A549 (cell line): ENCODE measurements at regions not wholly inside any gene's neighbourhood (a gene's known extent, or its start where the extent isn't known, plus 50 kb on each side); places are given as distances from the start of the nearest gene placed in this dataset.

ENCODE experiments used
- ATAC-seq, 2 experiments: fragments of 200-7000 bp in 1 of 2; fragments of >200 bp in 1 of 2; cut with Nextera tagmentation in 1 of 2; cut with Tn5 transposase in 1 of 2; 3 replicates each; pipeline versions ENCODE4 v1.8.0 to v1.9.1; 2018 to 2020; ENCODE audit warnings: mild to moderate bottlenecking in 1 of 2, moderate library complexity in 1 of 2
- CTCF ChIA-PET: fragments of 300-600 bp; sonication (Branson Sonifier 250); formaldehyde crosslinking; extraction: SDS; loops from one replicate; lab custom pipeline; 2021; ENCODE audit warnings: antibody characterized with exemption, inconsistent platforms; lab: Yijun Ruan, JAX
- POLR2A ChIA-PET: fragments of 350-600 bp; formaldehyde crosslinking; extraction: SDS; loops from one replicate; lab custom pipeline; 2021; ENCODE audit warnings: antibody characterized with exemption, inconsistent platforms; lab: Yijun Ruan, JAX
- DNase-seq, 2 experiments: peaks; one replicate each; pipeline versions ENCODE4 v3.0.0 to v3.0.0-alpha.2; 2011 to 2016; ENCODE audit warnings: low read depth in 1 of 2, low spot score in 1 of 2
- FAIRE-seq: peaks from 2 replicates; lab custom pipeline; 2011; peaks lifted over from hg19 to GRCh38; lab: Jason Lieb, UNC
- H3K27ac ChIP-seq, 2 experiments: fragments of >200 bp; sonication (Bioruptor Twin); formaldehyde crosslinking; 3 replicates each; pipeline ENCODE4 v1.5.1; 2016 to 2017
- H3K4me1 ChIP-seq: fragments of >200 bp; sonication (Bioruptor Twin); formaldehyde crosslinking; 3 replicates; pipeline ENCODE4 v1.6.1; 2016
- H3K4me2 ChIP-seq: fragments of >200 bp; sonication (Bioruptor Twin); formaldehyde crosslinking; 3 replicates; pipeline ENCODE4 v1.6.1; 2016
- H3K4me3 ChIP-seq: fragments of >200 bp; sonication (Bioruptor Twin); formaldehyde crosslinking; 3 replicates; pipeline ENCODE4 v1.5.1; 2016
- H3K9me3 ChIP-seq: fragments of >200 bp; sonication (Bioruptor Twin); formaldehyde crosslinking; 3 replicates; pipeline ENCODE4 v1.6.1; 2016
- BCL3 ChIP-seq: fragments of >200 bp; sonication (Bioruptor Twin); formaldehyde crosslinking; IDR thresholded peaks from 3 replicates; pipeline ENCODE4 v1.6.1; 2016
- BHLHE40 ChIP-seq: IDR thresholded peaks from 2 replicates; pipeline ENCODE4 v1.6.1; 2012; ENCODE audit warnings: low read depth, low read length, inconsistent platforms
- CHD4 ChIP-seq: fragments of 200-600 bp; sonication (generic); IDR thresholded peaks from 2 replicates; pipeline ENCODE4 v1.6.1; 2016; ENCODE audit warnings: antibody characterized with exemption, mild to moderate bottlenecking, borderline replicate concordance
- EHMT2 ChIP-seq: fragments of 200-600 bp; sonication (generic); IDR thresholded peaks from 2 replicates; pipeline ENCODE4 v1.6.1; 2016; ENCODE audit warnings: antibody characterized with exemption, low read depth, mild to moderate bottlenecking, moderate library complexity
- EP300 ChIP-seq, 2 experiments: fragments of >200 bp; sonication (Bioruptor Twin); formaldehyde crosslinking; IDR thresholded peaks; 2 replicates in 1 of 2; 3 replicates in 1 of 2; pipeline ENCODE4 v1.6.1; 2016 to 2017
- GATA3 ChIP-seq: IDR thresholded peaks from 2 replicates; pipeline ENCODE4 v1.6.1; 2012; ENCODE audit warnings: borderline replicate concordance
- HES2 ChIP-seq: fragments of >200 bp; sonication (Bioruptor Twin); formaldehyde crosslinking; IDR thresholded peaks from 2 replicates; pipeline ENCODE4 v1.6.1; 2016
- HEYL ChIP-seq: fragments of 250-450 bp; sonication (Bioruptor Pico); IDR thresholded peaks from 2 replicates; pipeline ENCODE4 v1.8.0; 2021; ENCODE audit warnings: mild to moderate bottlenecking, moderate library complexity
- HMGXB4 ChIP-seq: fragments of 250-450 bp; sonication (Bioruptor Pico); IDR thresholded peaks from 2 replicates; pipeline ENCODE4 v1.5.0; 2021; ENCODE audit warnings: mild to moderate bottlenecking, moderate library complexity, borderline replicate concordance
- HOXA7 ChIP-seq: fragments of 250-450 bp; sonication (Bioruptor Pico); IDR thresholded peaks from 2 replicates; pipeline ENCODE4 v1.5.0; 2020; ENCODE audit warnings: mild to moderate bottlenecking, moderate library complexity
- HOXB13 ChIP-seq: fragments of 250-450 bp; sonication (Bioruptor Pico); IDR thresholded peaks from 2 replicates; pipeline ENCODE4 v1.5.0; 2020; ENCODE audit warnings: low read depth, mild to moderate bottlenecking, moderate library complexity
- MAFK ChIP-seq: fragments of 450-650 bp; IDR thresholded peaks from 2 replicates; pipeline ENCODE4 v1.6.1; 2014; ENCODE audit not compliant: partially characterized antibody
- NFE2L2 ChIP-seq: fragments of 150-350 bp; conservative IDR thresholded peaks from 2 replicates; pipeline ENCODE4 v1.6.1; 2014; ENCODE audit warnings: low read length
- NR3C1 ChIP-seq: fragments of >200 bp; sonication (Bioruptor Twin); formaldehyde crosslinking; IDR thresholded peaks from 3 replicates; pipeline ENCODE4 v1.6.1; 2017
- PBX3 ChIP-seq: IDR thresholded peaks from 2 replicates; pipeline ENCODE4 v1.6.1; 2012
- PHF8 ChIP-seq: fragments of 200-600 bp; sonication (generic); IDR thresholded peaks from 2 replicates; pipeline ENCODE4 v1.6.1; 2016; ENCODE audit warnings: low read depth, mild to moderate bottlenecking, antibody characterized with exemption, moderate library complexity, borderline replicate concordance
- POLR2A ChIP-seq: IDR thresholded peaks from 2 replicates; pipeline ENCODE4 v1.6.1; 2012; ENCODE audit warnings: mild to moderate bottlenecking, low read length
- POLR2AphosphoS2 ChIP-seq: conservative IDR thresholded peaks from 2 replicates; pipeline ENCODE4 v1.6.1; 2012; ENCODE audit warnings: low read length, improper control_type of control experiment, inconsistent platforms
- REST ChIP-seq: fragments of 200-600 bp; sonication (generic); IDR thresholded peaks from 2 replicates; pipeline ENCODE4 v1.6.1; 2016; ENCODE audit warnings: antibody characterized with exemption, mild to moderate bottlenecking, moderate library complexity
- USF2 ChIP-seq: fragments of 450-650 bp; IDR thresholded peaks from 2 replicates; pipeline ENCODE4 v1.6.1; 2014; ENCODE audit warnings: antibody characterized with exemption
- ZNF302 ChIP-seq: fragments of 250-450 bp; sonication (Bioruptor Pico); IDR thresholded peaks from 2 replicates; pipeline ENCODE4 v1.9.0; 2021; ENCODE audit warnings: inconsistent platforms, mild to moderate bottlenecking, moderate library complexity
- ZSCAN20 ChIP-seq: fragments of 250-450 bp; sonication (Bioruptor Pico); IDR thresholded peaks from 2 replicates; pipeline ENCODE4 v1.8.0; 2022; ENCODE audit warnings: mild to moderate bottlenecking, moderate library complexity
- WGBS: methylation state at CpG from one replicate; pipeline ENCODE4 v1.1.6; 2017; ENCODE audit errors: missing lambda C conversion rate; 5-methylcytosine and 5-hydroxymethylcytosine counted together

- no peak for FAIRE-seq
These were observed 313.9 kb downstream of the HTR1A start for GRCh38 chr5:63648376-63648775.

GRCh38 chr5:63629951-63630630 lies 332.2 kb downstream of the HTR1A start:
- H3K4me3 ChIP-seq, result no peak overlapping the region
- H3K4me2 ChIP-seq, result no peak overlapping the region
- CTCF ChIA-PET, result no interaction called here
- POLR2A ChIA-PET, result no interaction called here
- no peaks in the 10 kb centered on the region for H3K9me3 ChIP-seq
- ATAC-seq (no peak), DNase-seq (no peak), FAIRE-seq (no peak)
- H3K4me1 ChIP-seq, result no peaks in the 10 kb centered on the region
- 30% methylated on average over 4 of the region's 4 CpGs for WGBS
- no peak for TF ChIP-seq REST
- no peak overlapping the region for H3K27ac ChIP-seq

More at GRCh38 chr5:63648376-63648775, 313.9 kb downstream of the HTR1A start:
- POLR2A ChIA-PET, result no interaction called here
- CTCF ChIA-PET, result no interaction called here
- Histone ChIP-seq H3K4me3 (no peak overlapping the region), H3K4me2 (no peak overlapping the region), H3K9me3 (no peaks in the 10 kb centered on the region), H3K4me1 (no peaks in the 10 kb centered on the region)
- ATAC-seq, result no peak
- no peak for TF ChIP-seq PBX3
- no peak for TF ChIP-seq POLR2AphosphoS2
- no peak for TF ChIP-seq NFE2L2
- no peak for TF ChIP-seq HEYL (CRISPR knock-in tag)
- TF ChIP-seq HES2, result no peak
- TF ChIP-seq ZNF302, result no peak
- TF ChIP-seq HOXB13 (CRISPR knock-in tag), result no peak
- no peak for TF ChIP-seq POLR2A
- no peak for TF ChIP-seq MAFK
- TF ChIP-seq, all 56 proteins: peak for 0
- H3K27ac ChIP-seq, result no peak overlapping the region
- DNase-seq, result no peak

- Histone ChIP-seq H3K27ac (no peak overlapping the region), H3K4me1 (no peaks in the 10 kb centered on the region), H3K4me2 (no peak overlapping the region), H3K9me3 (no peaks in the 10 kb centered on the region), H3K4me3 (no peak overlapping the region)
- no peak for TF ChIP-seq POLR2AphosphoS2
- TF ChIP-seq BHLHE40, result no peak
- no peak for TF ChIP-seq ZSCAN20 (CRISPR knock-in tag)
- TF ChIP-seq EP300 (IDR thresholded peaks at IDR 0.05), result no peak
- no peak for TF ChIP-seq BCL3
- WGBS, result 69% methylated on average over 3 of the region's 3 CpGs
- POLR2A ChIA-PET, result no interaction called here
- ATAC-seq, result no peak
- FAIRE-seq, result no peak
- DNase-seq, result no peak
- CTCF ChIA-PET, result no interaction called here
These were observed 348.8 kb downstream of the HTR1A start for GRCh38 chr5:63613442-63613841.

GRCh38 chr5:63603996-63604395 lies 358.2 kb downstream of the HTR1A start:
- H3K4me3 ChIP-seq, result no peak overlapping the region
- H3K4me1 ChIP-seq, result no peaks in the 10 kb centered on the region
- no peak overlapping the region for H3K4me2 ChIP-seq
- no peaks in the 10 kb centered on the region for H3K9me3 ChIP-seq
- WGBS, result 0% methylated on average over 3 of the region's 3 CpGs
- ATAC-seq, result no peak
- ChIA-PET POLR2A (no interaction called here), CTCF (no interaction called here)
- DNase-seq, result no peak
- FAIRE-seq, result no peak
- no peak overlapping the region for H3K27ac ChIP-seq
- TF ChIP-seq NR3C1 (no peak), MAFK (no peak), ZSCAN20 (CRISPR knock-in tag) (no peak), CHD4 (no peak), EP300 (IDR thresholded peaks at IDR 0.05) (no peak), POLR2AphosphoS2 (no peak), HOXA7 (CRISPR knock-in tag) (no peak), PHF8 (no peak), EHMT2 (no peak), HMGXB4 (CRISPR knock-in tag) (no peak), GATA3 (no peak), USF2 (no peak), HEYL (CRISPR knock-in tag) (no peak)
